Esophagus squamous epithelium (tissue), 5 donors: ENCODE measurements at regions not wholly inside any gene's neighbourhood (a gene's known extent, or its start where the extent isn't known, plus 50 kb on each side); places are given as distances from the start of the nearest gene placed in this dataset.
"Not testable (repeated sequence)": the region's sequence is repeated elsewhere in the genome, so short reads cannot be mapped to it uniquely, and the experiment has no call there.

Experiments
- DNase-seq: peaks from one replicate; lab custom pipeline; 2025; lab: John Stamatoyannopoulos, UW
- H3K27ac ChIP-seq, 4 donors: fragments of 200-600 bp; sonication (generic); one replicate each; pipeline ENCODE4 v1.5.1; 2016 to 2019; ENCODE audit warnings: mild to moderate bottlenecking in 1 of 4
- H3K27me3 ChIP-seq, 4 donors: fragments of 200-600 bp; sonication (generic); 1 replicate in 3 of 4; 2 replicates in 1 of 4; pipeline versions ENCODE4 v1.5.1 to v1.6.0; 2017 to 2021; ENCODE audit warnings: antibody characterized with exemption in 1 of 4
- H3K36me3 ChIP-seq, 3 donors: fragments of 200-600 bp; sonication (generic); one replicate each; pipeline ENCODE4 v1.5.1; 2016 to 2019
- H3K4me1 ChIP-seq, 3 donors: fragments of 200-600 bp; sonication (generic); one replicate each; pipeline ENCODE4 v1.5.1; 2017 to 2019
- H3K4me3 ChIP-seq, 4 donors: fragments of 200-600 bp; sonication (generic); 1 replicate in 3 of 4; 2 replicates in 1 of 4; pipeline ENCODE4 v1.5.1; 2016 to 2019; ENCODE audit warnings: mild to moderate bottlenecking in 2 of 4, moderate library complexity in 1 of 4
- H3K9me3 ChIP-seq, 3 donors: fragments of 200-600 bp; sonication (generic); one replicate each; pipeline ENCODE4 v1.5.1; 2016 to 2019
- POLR2A ChIP-seq, 4 donors: fragments of 450-650 bp; IDR thresholded peaks; one replicate each; pipeline ENCODE4 v1.6.1; 2017; ENCODE audit warnings: antibody characterized with exemption in 4 of 4, mild to moderate bottlenecking in 4 of 4, moderate library complexity in 3 of 4
- WGBS, 2 donors: methylation state at CpG; one replicate each; pipeline ENCODE4 v1.1.5; 2018; 5-methylcytosine and 5-hydroxymethylcytosine counted together
- intact Hi-C: fragments of 100-400 bp; cut with DNase I; formaldehyde crosslinking; loops from one replicate; pipeline ENCODE4 v1.15.0; 2022
- TF ChIP-seq, protein P1 (sequence below), 6 experiments: fragments of 450-650 bp in 4 of 6; fragments of 200-600 bp in 2 of 6; sonication (generic) in 2 of 6; IDR thresholded peaks; one replicate each; pipeline ENCODE4 v1.5.1; 2016 to 2019; ENCODE audit warnings: antibody characterized with exemption in 6 of 6, mild to moderate bottlenecking in 4 of 6, moderate library complexity in 4 of 6
- donor health status: DM: yes; HTN: yes; CAD: no.

DNA sequence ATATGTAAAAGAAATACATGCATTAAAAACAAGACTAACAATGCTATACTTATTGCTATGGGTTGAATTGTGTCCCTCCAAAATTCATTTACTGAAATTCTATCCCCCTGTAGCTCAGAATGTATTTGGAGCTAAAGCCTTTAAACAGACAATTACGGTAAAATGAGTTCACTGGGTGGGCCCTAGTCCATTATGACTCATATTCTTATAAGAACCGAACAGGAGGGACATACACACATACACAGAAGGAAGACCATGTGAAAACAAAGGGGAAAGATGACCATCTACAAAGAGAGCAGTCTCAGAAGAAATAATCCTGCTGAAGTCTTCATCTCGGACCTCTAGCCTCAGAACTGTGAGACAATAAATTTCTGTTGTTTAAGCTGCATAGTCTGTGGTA lies 77.1 kb upstream of the ANKS1B start:
- no peak overlapping the region for H3K4me3 ChIP-seq
- H3K36me3 ChIP-seq = peaks cover 0 to 74% (median 0%) of the 10 kb centered on the region in 3 donors
- no peaks in the 10 kb centered on the region for H3K4me1 ChIP-seq
- peaks cover 0 to 4% (median 0%) of the 10 kb centered on the region in 3 donors for H3K9me3 ChIP-seq
- H3K27me3 ChIP-seq = no peaks in the 10 kb centered on the region
- 66 to 82% methylated on average over 3 of the region's 3 CpGs for WGBS, 2 donors
- TF ChIP-seq POLR2A (IDR thresholded peaks at IDR 0.05) = no peak
- TF ChIP-seq, protein P1, sequence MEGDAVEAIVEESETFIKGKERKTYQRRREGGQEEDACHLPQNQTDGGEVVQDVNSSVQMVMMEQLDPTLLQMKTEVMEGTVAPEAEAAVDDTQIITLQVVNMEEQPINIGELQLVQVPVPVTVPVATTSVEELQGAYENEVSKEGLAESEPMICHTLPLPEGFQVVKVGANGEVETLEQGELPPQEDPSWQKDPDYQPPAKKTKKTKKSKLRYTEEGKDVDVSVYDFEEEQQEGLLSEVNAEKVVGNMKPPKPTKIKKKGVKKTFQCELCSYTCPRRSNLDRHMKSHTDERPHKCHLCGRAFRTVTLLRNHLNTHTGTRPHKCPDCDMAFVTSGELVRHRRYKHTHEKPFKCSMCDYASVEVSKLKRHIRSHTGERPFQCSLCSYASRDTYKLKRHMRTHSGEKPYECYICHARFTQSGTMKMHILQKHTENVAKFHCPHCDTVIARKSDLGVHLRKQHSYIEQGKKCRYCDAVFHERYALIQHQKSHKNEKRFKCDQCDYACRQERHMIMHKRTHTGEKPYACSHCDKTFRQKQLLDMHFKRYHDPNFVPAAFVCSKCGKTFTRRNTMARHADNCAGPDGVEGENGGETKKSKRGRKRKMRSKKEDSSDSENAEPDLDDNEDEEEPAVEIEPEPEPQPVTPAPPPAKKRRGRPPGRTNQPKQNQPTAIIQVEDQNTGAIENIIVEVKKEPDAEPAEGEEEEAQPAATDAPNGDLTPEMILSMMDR (IDR thresholded peaks at IDR 0.05) = no peak
- H3K27ac ChIP-seq = no peak overlapping the region
- DNase-seq = no peak
- intact Hi-C loops = no loop called here

DNA sequence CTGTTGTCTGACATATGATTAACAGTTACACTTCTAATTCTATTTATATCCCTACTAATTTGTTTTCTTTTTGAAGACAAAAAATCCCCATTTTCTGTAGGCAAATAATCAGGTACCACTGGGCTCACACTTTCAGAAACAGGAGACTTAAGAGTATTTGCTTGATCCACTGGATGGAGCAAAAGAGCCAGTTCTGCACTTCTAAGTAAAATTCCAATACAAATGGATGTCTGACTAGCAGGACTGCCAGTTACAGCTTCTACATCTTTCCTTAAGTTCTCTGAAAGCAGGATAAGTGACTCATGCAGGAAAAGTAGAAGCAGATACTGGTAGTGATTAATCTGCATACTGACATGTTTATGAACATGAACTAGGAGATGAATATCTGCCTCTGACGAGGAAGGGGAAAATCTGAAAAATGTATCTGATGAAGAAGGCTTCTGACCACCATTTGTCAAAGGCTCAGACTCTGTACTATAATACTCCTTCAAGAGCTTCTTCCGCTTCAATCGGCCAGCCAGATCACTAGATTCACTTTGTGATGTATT lies 73.8 kb upstream of the ANKS1B start:
- no peak overlapping the region for H3K4me3 ChIP-seq
- no peaks in the 10 kb centered on the region for H3K27me3 ChIP-seq
- no peak overlapping the region for H3K27ac ChIP-seq
- intact Hi-C loops = no loop called here
- H3K36me3 ChIP-seq = peaks cover 0 to 80% (median 0%) of the 10 kb centered on the region in 3 donors
- TF ChIP-seq POLR2A (IDR thresholded peaks at IDR 0.05) = no peak
- TF ChIP-seq, protein P1 (IDR thresholded peaks at IDR 0.05) = no peak
- no peaks in the 10 kb centered on the region for H3K4me1 ChIP-seq
- H3K9me3 ChIP-seq = no peaks in the 10 kb centered on the region
- DNase-seq = no peak
- 74% methylated on average over 3 of the region's 3 CpGs for WGBS, 2 donors

DNA sequence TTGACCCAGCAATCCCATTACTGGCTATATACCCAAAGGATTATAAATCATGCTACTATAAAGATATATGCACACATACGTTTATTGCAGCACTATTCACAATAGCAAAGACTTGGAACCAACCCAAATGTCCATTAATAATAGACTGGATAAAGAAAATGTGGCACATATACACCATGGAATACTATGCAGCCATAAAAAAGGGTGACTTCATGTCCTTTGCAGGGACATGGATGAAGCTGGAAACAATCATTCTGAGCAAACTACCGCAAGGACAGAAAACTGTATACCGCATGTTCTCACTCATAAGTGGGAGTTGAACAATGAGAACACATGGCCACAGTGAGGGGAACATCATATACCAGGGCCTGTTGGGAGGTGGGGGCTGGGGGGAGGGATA lies 61.5 kb upstream of the ANKS1B start:
- H3K4me3 ChIP-seq, H3K9me3 ChIP-seq, H3K4me1 ChIP-seq, H3K27me3 ChIP-seq, DNase-seq, intact Hi-C loops, H3K27ac ChIP-seq: not testable (repeated sequence)
- WGBS, 2 donors = 79 to 93% methylated on average over 3 of the region's 3 CpGs
- peaks cover 0 to 71% (median 0%) of the 10 kb centered on the region in 3 donors for H3K36me3 ChIP-seq

DNA sequence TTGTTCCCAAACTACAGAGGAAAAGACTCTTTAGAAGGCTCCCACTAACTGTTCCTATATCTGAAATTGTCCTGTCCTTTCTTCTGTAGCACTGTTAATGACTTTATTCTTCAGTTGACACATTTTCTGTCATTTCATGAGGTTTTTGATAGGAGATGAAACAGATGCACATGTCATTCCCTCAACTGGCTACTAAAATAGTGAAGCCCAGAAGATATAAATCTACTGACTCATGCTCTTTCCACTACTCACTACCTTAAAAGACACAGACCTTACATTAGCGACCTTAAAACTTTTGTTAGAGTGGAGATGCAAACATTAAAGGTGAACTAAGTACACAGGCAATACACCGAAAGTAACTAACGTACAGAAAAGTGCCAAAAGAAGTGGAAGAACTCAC lies 59.5 kb upstream of the ANKS1B start:
- Histone ChIP-seq H3K4me3 (no peak overlapping the region), H3K36me3 (peaks cover 0 to 55% (median 0%) of the 10 kb centered on the region in 3 donors), H3K27ac (no peak overlapping the region), H3K27me3 (no peaks in the 10 kb centered on the region), H3K4me1 (no peaks in the 10 kb centered on the region), H3K9me3 (no peaks in the 10 kb centered on the region)
- no peak for DNase-seq
- WGBS, 2 donors = 95 to 98% methylated on average over 3 of the region's 3 CpGs
- TF ChIP-seq POLR2A (IDR thresholded peaks at IDR 0.05) = no peak
- TF ChIP-seq, protein P1 (IDR thresholded peaks at IDR 0.05) = no peak
- intact Hi-C loops = no loop called here

DNA sequence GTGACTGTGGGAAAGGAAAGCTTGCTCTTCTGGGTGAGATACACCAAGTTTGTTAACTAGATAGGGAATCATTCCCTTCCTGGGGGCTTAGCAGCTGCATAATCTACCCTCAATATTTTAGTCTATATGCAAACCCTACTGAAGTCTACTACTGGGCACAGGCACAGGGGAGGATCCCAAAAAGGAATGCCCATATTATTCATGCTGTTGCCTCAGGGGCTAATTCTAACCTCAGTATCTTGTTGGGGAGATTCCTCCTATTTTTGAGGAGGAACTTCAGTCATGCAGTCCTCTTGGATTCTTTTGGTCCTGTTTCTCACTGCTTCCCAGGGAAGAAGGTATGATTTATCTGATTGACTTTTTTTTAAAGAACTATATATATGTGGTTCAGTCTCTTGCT lies 58.9 kb upstream of the ANKS1B start:
- no peaks in the 10 kb centered on the region for H3K9me3 ChIP-seq
- no peak for TF ChIP-seq POLR2A (IDR thresholded peaks at IDR 0.05)
- TF ChIP-seq, protein P1 (IDR thresholded peaks at IDR 0.05) = no peak
- no peak overlapping the region for H3K4me3 ChIP-seq
- no peaks in the 10 kb centered on the region for H3K4me1 ChIP-seq
- no peaks in the 10 kb centered on the region for H3K27me3 ChIP-seq
- peaks cover 0 to 60% (median 0%) of the 10 kb centered on the region in 3 donors for H3K36me3 ChIP-seq
- DNase-seq = no peak
- intact Hi-C loops = no loop called here
- no peak overlapping the region for H3K27ac ChIP-seq
